ENCODE measurements at regions not wholly inside any gene's neighbourhood (a gene's known extent, or its start where the extent isn't known, plus 50 kb on each side); places are given as distances from the start of the nearest gene placed in this dataset.

GRCh38 chr9:15369871-15370270 lies 52.8 kb upstream of the SNAPC3 start:
- no peak for TF ChIP-seq CTCF (IDR thresholded peaks at IDR 0.05; ENCODE audit: insufficient read depth, low read depth, low read length)
- no peak for TF ChIP-seq EZH2 (IDR thresholded peaks at IDR 0.05; ENCODE audit: insufficient read depth, low read length)
